ENCODE measurements at regions not wholly inside any gene's neighbourhood (a gene's known extent, or its start where the extent isn't known, plus 50 kb on each side); places are given as distances from the start of the nearest gene placed in this dataset.

- peak; percentile 32 for ATAC-seq
These were observed 88.1 kb upstream of the IFNGR1 start for GRCh38 chr6:137307163-137307854.

GRCh38 chr6:137305691-137306090, 86.5 kb upstream of the IFNGR1 start:
- no peaks in the 10 kb centered on the region for H3K27me3 ChIP-seq
- DNase-seq (no peak), ATAC-seq (no peak)
- peaks cover 10 to 33% of the 10 kb centered on the region in 2 donors for H3K4me1 ChIP-seq
- no peak for TF ChIP-seq CTCF (IDR thresholded peaks at IDR 0.05)
- no peak overlapping the region for H3K4me3 ChIP-seq
- no peaks in the 10 kb centered on the region for H3K36me3 ChIP-seq
- intact Hi-C loops (cut with DNase I) = no loop called here
- H3K27ac ChIP-seq = no peak overlapping the region
- H3K9me3 ChIP-seq = no peaks in the 10 kb centered on the region

More at GRCh38 chr6:137307163-137307854, 88.1 kb upstream of the IFNGR1 start:
- Histone ChIP-seq H3K36me3 (no peaks in the 10 kb centered on the region), H3K4me3 (no peak overlapping the region), H3K27me3 (no peaks in the 10 kb centered on the region), H3K4me1 (peaks cover 10 to 30% of the 10 kb centered on the region in 2 donors), H3K27ac (peak overlapping the region in 1 of 2 donors; percentile 16), H3K9me3 (no peaks in the 10 kb centered on the region)
- DNase-seq = no peak
- no peak for TF ChIP-seq CTCF (IDR thresholded peaks at IDR 0.05)
- intact Hi-C loops (cut with DNase I) = no loop called here

GRCh38 chr6:137304020-137304780, 85.0 kb upstream of the IFNGR1 start:
- Histone ChIP-seq H3K4me1 (peaks cover 4 to 28% of the 10 kb centered on the region in 2 donors), H3K9me3 (no peaks in the 10 kb centered on the region), H3K36me3 (no peaks in the 10 kb centered on the region), H3K27me3 (no peaks in the 10 kb centered on the region), H3K27ac (no peak overlapping the region), H3K4me3 (no peak overlapping the region)
- no peak for DNase-seq
- no peak for TF ChIP-seq CTCF (IDR thresholded peaks at IDR 0.05)
- ATAC-seq = no peak
- intact Hi-C loops (cut with DNase I) = no loop called here

GRCh38 chr6:137303441-137303840, 84.3 kb upstream of the IFNGR1 start:
- no peaks in the 10 kb centered on the region for H3K9me3 ChIP-seq
- H3K27ac ChIP-seq = no peak overlapping the region
- peaks cover 0 to 27% of the 10 kb centered on the region in 2 donors for H3K4me1 ChIP-seq
- intact Hi-C loops (cut with DNase I) = no loop called here
- H3K27me3 ChIP-seq = no peaks in the 10 kb centered on the region
- ATAC-seq = no peak
- no peak for DNase-seq
- no peak overlapping the region for H3K4me3 ChIP-seq
- no peaks in the 10 kb centered on the region for H3K36me3 ChIP-seq
- no peak for TF ChIP-seq CTCF (IDR thresholded peaks at IDR 0.05)

- TF ChIP-seq CTCF (IDR thresholded peaks at IDR 0.05) = no peak
- Histone ChIP-seq H3K36me3 (no peaks in the 10 kb centered on the region), H3K27me3 (no peaks in the 10 kb centered on the region), H3K27ac (no peak overlapping the region), H3K4me1 (peaks cover 0 to 25% of the 10 kb centered on the region in 2 donors), H3K4me3 (no peak overlapping the region), H3K9me3 (no peaks in the 10 kb centered on the region)
- intact Hi-C loops (cut with DNase I) = no loop called here
- ATAC-seq = no peak
- DNase-seq = no peak
These were observed 80.5 kb upstream of the IFNGR1 start for GRCh38 chr6:137299681-137300080.

Measured in left lung (tissue), 4 donors.